Astrocyte (in vitro differentiated cells and primary cell): ENCODE measurements at regions not wholly inside any gene's neighbourhood (a gene's known extent, or its start where the extent isn't known, plus 50 kb on each side); places are given as distances from the start of the nearest gene placed in this dataset.

ENCODE experiments used
- EZH2 ChIP-seq: IDR thresholded peaks from 2 replicates; pipeline ENCODE4 v1.6.1; 2012; ENCODE audit warnings: mild to moderate bottlenecking, low read length, inconsistent platforms; ENCODE audit not compliant: insufficient read depth
- TF ChIP-seq, protein P1 (sequence below): IDR thresholded peaks from 2 replicates; pipeline ENCODE4 v1.5.1; 2011; ENCODE audit warnings: low read depth, mild to moderate bottlenecking, inconsistent platforms, low read length, moderate library complexity; ENCODE audit not compliant: insufficient read depth

DNA sequence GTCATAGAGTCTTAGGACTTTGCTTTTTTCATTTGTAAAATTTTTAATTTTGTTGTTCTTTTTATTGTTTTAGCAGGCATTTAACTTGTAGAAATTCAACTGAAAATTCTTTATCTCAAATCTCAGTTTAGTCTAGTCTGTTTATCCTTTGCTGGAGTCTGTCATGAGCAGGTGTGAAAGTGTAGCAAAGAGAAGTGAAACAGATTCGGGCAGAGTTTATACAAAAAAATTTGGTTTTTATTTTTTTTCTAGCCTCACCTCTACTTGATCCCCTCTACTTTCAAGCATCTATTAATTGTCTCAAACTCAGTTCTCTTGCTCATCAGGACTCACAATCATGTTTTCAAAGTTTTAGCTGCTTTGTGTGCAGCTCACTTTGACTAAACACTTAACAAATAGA lies 655.2 kb downstream of the HDGFL1 start:
- TF ChIP-seq, protein P1, sequence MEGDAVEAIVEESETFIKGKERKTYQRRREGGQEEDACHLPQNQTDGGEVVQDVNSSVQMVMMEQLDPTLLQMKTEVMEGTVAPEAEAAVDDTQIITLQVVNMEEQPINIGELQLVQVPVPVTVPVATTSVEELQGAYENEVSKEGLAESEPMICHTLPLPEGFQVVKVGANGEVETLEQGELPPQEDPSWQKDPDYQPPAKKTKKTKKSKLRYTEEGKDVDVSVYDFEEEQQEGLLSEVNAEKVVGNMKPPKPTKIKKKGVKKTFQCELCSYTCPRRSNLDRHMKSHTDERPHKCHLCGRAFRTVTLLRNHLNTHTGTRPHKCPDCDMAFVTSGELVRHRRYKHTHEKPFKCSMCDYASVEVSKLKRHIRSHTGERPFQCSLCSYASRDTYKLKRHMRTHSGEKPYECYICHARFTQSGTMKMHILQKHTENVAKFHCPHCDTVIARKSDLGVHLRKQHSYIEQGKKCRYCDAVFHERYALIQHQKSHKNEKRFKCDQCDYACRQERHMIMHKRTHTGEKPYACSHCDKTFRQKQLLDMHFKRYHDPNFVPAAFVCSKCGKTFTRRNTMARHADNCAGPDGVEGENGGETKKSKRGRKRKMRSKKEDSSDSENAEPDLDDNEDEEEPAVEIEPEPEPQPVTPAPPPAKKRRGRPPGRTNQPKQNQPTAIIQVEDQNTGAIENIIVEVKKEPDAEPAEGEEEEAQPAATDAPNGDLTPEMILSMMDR, result no peak
- TF ChIP-seq EZH2, result no peak
